Stimulated activated CD8-positive, alpha-beta memory T cell treated with anti-CD3 and anti-CD28 coated beads, Interleukin-15, amount 100 ng/mL, for 48 hours (primary cell): ENCODE measurements at regions not wholly inside any gene's neighbourhood (a gene's known extent, or its start where the extent isn't known, plus 50 kb on each side); places are given as distances from the start of the nearest gene placed in this dataset.

Experiments
- DNase-seq, 2 donors: peaks; one replicate each; pipeline ENCODE4 v3.0.0-alpha.2; 2020; ENCODE audit warnings: low read depth in 2 of 2

DNA sequence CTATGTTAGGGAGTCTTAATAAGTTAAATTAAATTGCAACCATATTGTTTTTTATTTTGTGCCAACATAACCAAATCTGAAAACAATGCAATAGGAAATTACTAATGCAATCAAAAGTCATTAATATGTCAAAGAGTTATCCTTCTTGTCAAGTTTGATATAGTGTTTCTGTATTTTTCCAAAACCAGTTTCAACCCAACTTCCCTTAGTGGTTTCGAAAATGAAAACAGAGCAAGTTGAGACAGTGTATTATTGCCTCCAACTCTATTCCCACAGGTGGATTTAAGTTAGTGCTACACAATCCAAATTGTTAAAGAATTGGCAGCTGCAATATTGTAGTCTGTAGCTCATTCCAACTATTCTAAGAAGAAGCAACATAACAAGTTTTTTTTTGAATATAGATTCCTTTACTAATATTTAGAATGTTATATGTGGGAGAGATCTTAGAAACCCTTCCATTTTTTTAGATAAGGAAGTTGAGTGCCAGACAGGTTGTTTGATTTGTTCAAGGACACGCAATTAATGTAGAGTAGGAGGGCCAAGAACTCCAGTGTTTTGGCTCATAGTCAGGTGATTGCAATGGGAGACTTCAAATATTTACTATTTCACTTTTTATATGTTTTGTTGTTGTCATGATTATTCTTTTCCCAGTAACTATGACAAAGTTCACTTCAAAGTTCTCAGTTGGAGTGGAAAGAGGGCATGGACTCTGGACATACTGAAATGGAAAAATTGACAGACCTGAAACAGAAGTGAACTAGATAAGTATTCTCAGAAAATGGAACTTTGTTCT, 282.4 kb upstream of the HSF2 start:
- DNase-seq: no peak

DNA sequence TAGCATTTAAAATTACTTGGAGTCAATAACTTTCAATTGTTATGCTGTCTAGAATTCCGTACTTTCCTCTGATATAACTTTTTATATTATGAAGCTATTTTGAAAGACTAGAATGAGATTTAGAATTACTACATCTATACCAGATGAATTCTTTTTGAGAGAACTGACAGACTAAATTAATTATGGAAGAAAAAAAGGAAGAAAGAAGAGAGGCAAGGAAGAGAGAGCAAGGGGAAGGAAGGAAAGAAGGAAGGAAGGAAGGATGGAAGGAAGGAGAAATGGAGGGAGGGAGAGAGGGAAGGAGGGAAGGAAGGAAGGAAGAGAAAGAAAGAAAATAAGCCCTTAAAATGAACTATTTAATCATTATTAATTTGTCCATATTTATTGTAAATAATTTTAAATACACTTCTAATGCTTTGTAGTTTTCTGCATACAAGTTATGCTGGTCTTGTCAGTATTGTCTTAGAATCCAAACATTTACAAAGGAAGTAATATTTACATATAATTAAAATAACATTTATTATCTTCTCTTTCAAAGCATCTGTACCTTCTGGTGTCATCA, 280.4 kb upstream of the HSF2 start:
- no peak for DNase-seq

DNA sequence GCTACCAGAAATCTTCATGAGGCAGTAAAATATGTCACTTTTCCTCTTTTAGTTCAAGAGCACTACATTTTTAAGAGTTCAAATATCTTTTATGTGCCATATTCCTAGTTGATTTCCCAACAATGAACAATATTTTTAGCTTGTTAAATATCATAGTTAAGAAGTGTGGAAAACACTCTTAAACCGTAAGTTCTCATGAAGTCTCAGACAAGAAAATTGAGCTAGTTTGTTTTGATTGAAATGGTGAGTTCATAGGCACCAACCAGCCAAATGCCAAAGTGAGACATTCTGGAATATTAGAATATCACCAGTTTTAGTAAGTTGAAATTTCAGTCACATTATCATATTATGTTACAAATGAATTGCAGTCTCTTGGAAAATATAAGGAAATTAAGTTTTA, 277.2 kb upstream of the HSF2 start:
- DNase-seq: no peak

DNA sequence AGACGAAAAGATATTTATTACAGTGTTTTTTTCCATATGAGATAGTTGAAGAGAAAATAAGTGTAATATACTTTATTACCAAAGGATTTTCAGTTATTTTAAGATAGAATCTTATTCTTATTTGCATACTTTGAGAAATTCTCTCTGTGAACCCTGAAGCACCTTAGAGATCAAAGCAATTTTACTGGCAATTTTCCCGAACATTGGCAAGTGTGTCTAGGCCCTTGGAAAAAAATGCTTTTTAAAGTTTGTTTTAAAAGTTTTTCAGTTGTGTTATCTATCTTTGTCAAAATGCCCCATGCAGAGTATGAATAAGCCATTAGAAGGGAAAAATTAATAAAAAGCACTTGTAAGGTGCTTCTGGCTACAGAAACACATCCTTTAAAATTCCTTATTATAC, 276.8 kb upstream of the HSF2 start:
- no peak for DNase-seq

DNA sequence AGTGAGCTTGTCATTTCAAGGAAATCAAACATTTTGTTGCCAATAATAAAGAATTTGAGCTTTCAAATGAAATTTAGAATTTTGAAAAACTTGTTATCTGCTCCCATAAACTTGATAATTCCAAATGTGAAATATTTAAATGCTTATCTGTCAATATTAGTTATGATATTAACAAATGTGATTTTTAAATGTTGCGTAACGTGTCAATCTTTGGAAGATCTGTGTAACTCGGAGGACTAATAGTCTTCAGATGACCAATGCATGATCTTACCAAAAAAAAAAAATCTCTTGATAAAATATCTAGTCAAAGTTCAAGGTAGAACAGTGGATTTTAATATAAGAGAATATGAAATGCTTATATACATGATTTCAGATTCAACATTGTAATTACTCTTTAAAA, 274.5 kb upstream of the HSF2 start:
- no peak for DNase-seq

DNA sequence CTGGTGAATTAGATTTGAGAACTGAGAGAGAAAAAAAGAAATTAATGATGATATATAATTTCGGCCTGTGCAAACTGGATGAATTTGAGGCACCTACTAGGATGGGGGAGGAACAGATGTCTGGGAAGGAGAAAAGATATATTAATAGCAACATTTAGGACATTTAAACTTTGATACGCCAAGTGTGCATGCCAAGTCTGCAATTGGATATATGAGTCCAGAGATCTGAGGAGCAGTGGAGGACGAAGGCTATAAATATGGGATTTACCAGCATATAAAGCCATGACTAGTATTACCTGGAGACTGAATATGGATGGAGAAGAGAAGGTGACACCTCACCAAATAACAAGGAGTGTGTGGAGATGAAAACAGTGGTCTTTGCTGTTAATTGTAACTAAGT, 272.6 kb upstream of the HSF2 start:
- DNase-seq: no peak

DNA sequence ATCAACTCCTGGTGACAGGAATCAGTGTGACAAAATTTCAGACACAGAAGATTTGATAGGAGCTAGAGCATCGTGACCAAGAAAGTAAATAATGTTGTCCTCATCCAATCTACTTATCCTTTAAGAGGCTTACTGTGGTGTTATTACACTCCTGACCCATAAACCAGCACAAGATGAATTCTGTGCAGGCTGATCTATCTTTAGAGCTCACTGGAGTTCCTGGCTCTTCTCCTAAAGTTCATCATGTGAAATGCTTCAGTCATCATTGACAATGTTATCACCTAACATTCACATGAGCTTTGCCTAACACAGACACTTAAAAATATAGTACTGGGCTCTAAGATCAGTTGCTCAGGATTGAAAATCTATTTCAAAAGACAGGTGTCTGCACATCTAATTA, 271.0 kb upstream of the HSF2 start:
- DNase-seq: no peak

DNA sequence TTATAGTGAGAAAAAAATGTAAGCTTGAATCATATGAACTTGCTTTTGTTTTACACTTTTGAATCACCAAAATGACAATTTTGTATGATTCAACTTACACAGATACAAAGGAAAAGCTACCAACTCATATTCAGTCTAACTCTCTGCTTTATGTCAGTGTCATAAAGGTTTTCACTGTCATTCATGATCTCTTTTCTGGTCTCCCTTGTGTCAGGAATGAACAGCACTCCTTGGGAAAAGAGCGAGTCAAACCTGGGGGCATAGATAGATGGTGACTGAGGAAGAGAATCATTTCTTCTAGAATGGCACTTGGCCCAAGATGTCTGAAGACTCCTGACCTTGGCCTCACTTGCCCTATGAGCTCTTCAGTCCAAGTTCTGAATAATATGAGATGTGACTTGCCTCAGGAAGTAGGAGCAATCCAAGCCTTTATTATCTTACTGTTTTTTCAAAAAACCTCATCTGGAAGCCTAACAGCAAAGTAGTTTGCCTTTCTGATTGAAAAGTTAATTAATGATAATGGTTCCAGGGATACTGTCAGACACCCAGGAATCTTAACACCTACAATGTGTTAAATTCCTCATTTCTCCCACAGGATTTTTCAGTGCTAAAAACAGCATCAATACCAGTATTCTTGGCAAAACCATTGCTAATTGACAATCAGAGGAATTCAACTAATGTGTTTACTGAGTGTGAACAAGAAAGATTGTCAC, 270.0 kb upstream of the HSF2 start:
- no peak for DNase-seq

DNA sequence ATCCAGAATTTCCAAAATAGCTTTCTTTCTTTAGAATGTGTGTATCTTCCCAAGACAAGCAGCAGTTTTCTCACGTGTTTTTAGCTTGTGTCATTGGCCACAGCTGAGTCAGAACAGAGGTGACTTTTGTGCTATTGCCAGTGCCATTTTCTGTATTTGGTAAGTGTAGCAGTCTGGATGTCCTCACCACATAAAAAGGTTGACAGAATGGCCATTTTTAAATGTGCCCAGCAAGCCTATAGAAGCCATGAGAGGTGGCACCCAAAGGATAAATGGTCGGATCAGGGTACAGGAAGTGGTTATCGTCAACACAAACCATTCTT, 269.5 kb upstream of the HSF2 start:
- no peak for DNase-seq

DNA sequence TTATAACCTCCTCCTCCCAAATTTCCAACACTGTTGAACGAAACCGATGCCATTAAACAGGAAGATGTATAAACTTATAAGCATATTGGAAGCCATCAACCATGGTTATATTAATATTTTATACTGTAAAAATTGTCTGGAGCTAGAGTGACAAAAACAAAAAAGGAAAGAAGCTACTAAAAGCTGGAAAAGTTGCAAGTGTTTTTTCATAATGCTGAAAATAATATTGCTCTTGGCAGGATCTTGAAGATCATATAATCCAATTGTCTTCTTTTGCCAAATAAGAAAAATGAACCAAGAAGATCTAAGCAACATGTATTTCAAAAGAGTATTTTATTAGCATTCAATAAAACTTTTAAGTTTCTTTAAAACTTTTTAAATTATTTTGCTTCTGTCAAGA, 268.9 kb upstream of the HSF2 start:
- no peak for DNase-seq

DNA sequence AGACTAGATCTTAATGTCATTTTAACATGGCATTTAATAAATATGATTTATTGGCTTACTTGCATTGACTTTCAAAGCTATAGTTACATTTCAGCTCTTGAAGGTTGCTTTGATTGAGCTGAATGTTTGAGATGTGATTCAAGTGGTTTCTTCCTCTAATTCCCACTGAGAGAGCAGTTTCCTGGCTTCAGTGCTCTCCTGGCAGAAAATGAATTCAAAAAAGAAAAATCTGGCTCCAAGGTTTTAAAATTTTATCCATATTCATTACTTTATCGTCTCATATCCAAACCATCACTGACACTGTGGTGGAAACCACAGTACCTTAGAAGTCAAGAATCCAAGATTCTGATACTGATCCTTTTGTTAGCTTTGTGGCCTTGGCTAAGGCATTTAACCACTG, 263.1 kb upstream of the HSF2 start:
- no peak for DNase-seq

DNA sequence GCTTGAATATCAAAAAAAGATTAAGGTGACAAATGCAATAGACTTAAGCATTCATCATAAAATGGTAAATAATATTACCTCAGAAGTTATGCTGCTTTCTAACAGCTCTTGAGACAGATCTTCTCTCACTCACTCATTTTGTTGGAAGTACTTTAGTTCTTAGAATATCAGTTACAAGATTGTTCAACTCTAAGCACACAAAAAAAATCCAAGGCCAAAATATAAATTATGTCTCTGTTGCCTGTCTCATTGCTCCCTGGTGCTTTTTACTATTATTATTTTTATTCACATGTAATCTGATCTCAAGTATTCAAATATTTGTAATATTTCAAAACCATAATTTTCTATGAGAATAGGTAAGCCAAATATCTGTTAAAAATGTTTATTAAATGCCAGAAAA, 259.4 kb upstream of the HSF2 start:
- no peak for DNase-seq

DNA sequence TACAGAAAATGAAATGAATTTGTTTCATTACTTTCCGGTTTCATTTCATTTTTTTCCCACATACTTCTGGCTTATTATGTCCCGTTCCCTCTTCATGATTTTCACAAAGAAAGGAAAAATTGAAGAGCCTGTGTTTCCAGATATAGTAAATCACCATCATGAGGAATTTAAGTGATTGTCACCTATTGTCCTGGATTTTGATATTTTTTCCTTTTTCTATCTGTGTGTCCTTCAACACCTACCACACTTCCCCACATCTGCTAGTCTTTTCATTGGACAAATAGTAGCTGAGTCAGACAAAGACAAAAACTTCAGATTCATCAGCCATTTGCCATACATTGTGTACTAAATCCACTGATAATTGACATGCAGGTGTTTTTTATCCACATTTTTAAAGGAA, 258.2 kb upstream of the HSF2 start:
- no peak for DNase-seq

DNA sequence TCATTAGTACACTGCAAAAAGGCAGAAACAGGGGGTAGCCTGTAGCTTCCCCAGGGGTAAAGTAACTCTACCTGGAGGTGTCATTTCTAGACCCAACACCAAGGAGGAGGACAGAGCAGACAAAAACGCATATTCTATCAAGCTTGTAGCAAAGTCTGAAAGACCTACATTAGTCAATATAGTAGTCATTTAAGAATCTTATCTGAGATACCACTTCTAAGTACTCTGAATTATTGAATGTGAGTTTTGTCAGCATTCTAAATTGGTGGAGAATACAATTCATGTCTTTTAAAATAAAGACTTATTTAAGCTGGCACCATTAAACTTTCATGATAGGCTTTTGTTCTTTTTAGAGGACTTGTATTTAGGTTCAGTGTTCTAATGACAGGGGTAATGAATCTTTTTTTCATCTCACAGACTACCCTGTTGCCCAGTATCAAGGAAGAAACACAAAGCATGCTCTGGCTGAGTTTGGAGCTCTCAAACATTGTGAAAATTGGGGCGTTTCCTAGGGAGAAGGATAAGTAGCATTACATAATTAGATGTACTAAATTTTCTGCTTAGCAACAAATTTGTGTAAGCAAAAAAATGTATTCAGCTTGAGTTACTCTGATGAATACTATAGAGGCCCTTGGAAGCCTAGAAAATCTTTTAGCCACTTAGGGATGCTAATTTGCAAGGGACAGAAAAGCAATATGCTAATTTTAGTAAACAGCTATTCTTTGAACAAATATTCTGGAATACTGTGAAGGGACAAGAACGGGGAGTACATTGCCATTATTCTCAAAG, 255.4 kb upstream of the HSF2 start:
- no peak for DNase-seq

DNA sequence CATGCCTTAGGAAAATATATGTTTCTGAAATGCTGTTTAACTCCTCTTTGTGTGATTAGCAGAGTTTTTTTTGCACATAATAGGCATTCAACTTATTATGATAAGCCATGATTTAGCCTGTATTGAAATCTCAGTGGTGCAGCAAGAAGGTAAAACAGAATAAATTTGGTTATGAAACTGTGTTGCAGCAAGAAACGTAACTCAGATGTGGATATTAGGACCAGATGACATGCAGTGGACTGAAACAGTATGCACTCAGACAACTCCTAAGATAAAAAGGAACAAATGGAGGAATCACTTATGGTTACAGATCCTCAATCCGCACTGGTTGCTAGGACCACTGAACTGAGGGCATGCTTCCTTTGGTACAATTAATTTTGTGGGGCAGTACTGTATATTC, 254.2 kb upstream of the HSF2 start:
- no peak for DNase-seq

DNA sequence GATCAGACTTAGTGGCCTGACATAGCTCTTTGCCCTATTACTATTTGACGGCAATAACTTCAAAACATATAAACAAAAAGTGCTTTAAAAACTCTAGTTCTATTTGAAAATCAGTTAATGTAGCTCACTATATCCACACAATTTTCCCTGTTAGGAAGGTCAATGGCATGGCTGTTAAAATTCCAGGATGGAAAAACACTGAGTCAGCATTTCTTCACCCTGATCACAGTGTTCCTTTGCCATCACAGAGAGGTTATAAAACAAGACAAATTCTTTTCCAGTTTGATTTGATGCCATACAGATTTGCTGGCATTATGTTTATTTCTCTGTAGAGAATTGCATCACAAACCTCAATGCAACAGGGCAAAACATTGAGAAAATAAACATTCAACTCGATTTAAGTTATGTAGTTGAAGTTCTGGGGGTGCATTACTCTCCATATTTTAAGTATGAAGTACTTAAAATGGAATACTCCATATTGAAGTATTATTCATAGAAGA, 253.7 kb upstream of the HSF2 start:
- DNase-seq: no peak

DNA sequence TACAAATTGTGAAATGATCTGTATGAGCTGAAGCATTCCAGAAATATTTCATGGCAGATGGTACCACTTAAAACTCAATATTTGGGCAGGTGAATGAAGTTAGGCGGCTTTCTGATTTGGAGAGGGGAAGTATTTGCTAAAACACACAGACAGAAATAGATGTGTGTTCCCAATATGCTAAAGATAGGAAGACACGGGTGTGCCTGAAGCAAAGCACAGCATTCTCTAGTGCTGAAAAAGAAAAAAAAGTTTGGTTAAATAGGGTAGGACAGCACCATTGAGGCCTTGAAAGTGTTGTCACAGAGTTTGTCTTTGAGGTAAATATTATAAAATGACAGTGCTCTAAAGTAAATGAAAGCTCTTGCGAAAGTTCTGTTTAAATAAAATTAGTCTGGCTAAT, 252.2 kb upstream of the HSF2 start:
- no peak for DNase-seq

DNA sequence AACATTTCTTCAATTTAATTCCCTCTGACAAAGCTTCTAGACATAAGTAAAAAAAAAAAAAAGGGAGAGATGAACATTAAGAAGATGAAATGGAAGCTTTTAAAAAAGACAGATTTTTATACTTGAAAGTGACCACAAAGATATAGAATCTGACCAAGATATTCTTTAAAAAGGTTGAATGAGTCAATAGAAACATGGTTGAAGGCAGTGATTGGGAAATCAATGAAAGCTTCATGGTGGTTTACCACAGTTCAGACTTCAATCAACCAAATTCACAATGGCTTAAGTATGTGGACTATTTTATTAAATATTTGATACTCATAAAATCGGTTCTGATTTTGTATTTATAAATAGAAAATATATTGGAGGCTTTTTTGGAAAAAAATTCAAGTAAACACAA, 248.4 kb upstream of the HSF2 start:
- DNase-seq: no peak

DNA sequence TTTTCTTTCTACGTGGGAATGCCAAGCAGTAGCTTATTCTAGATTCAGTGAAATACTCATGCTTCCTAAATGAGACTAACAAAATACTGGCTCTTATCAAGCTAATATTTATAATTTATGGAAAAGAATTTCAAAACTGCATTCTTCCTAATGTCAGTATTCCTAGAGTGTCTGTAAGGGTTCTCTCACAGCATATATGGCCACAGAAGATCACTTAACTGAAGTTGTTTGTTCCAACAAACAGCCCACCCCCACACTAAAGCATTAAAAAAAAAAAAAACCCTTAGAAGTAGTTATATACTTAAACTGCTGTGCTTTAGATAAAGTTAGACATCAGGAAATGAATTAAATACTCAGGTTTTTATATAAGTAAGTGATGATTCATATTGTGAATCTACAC, 247.7 kb upstream of the HSF2 start:
- no peak for DNase-seq

DNA sequence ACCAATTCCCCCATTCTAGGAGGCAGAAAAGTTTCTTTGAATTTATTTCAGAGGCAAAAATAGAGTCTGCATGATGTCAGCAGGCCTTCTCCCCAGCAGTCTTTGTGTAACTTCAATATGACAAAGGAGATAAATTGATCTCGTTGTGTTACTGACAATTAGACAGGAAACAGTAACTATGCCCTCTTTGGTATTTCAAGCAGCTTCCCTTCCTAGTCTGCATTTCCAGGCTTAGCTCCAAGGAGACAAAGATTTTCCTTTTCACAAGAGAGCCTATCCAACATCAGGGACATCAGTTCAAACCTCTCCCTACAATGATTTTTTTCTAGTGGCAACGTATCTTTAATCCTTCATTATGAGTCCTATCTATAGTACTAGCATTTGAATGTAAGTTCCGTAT, 245.9 kb upstream of the HSF2 start:
- no peak for DNase-seq

DNA sequence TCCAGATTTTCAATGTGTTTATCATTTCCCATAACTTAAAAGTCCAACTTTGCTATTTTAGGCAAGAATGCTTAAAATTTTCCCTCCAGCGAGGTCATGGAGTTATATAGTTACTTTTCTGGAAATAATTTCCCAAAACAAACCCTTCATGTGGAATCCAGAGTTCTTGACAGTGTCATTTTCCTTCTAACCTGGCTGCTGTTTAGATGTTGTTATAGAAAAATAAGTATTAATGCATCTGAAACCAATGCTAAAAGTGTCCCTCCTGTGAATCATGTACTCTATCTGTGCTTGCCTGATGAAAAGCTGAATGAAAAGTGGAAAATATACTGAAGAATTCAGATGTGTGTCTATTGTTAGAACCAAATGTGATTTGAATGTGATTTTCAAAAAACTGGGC, 245.3 kb upstream of the HSF2 start:
- no peak for DNase-seq

DNA sequence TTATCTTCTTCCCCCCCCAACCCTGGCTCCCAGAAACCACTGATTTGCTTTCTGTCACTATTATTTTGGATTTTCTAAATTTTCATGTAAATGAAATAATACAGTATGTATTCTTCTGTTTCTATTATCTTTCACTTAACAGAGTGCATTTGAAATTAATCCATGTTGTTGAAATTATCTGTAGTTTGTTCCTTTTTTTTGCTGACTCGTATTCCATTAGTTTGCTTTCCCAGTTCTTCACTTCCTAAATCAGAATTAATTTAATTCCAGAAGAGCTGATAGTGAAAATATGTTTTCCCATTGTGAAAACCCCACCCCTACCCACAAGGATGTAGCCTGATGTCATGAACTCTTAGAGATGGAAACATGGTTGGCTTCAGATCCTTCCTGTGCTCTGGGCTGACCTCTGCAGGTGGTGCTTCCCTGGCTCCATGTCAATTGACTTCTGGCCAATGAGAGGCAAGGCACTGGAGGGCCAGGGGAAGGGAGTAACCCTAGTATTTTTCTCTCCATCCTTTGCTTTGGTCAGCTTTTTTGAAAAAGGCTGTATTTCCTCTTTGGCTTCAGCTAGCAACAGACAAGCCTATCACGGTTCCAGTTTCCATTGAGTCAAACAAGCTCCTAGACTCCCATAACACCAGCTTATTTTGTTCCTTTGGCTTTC, 244.4 kb upstream of the HSF2 start:
- DNase-seq: no peak
